Adrenal gland (tissue), 9 donors: ENCODE measurements at regions not wholly inside any gene's neighbourhood (a gene's known extent, or its start where the extent isn't known, plus 50 kb on each side); places are given as distances from the start of the nearest gene placed in this dataset.

ENCODE experiments used
- DNase-seq, 7 donors: peaks; one replicate each; pipeline ENCODE4 v3.0.0-alpha.2; 2019 to 2020
- H3K27ac ChIP-seq, 5 donors: fragments of 200-600 bp; sonication (generic) in 4 of 5; 1 replicate in 3 of 5; 2 replicates in 2 of 5; pipeline versions ENCODE4 v1.5.1 to v1.8.0; 2016 to 2020; ENCODE audit warnings: mild to moderate bottlenecking in 1 of 5
- H3K27me3 ChIP-seq: fragments of 200-600 bp; 2 replicates; pipeline ENCODE4 v1.8.0; 2021
- H3K36me3 ChIP-seq, 2 donors: fragments of 200-600 bp; replicated peaks in 1 of 2; 1 replicate in 1 of 2; 2 replicates in 1 of 2; pipeline versions ENCODE4 v1.5.1 to v1.8.0; 2018 to 2022
- H3K4me1 ChIP-seq, 2 donors: fragments of 200-600 bp; replicated peaks in 1 of 2; 1 replicate in 1 of 2; 2 replicates in 1 of 2; pipeline versions ENCODE4 v1.5.1 to v1.8.0; 2018 to 2021
- H3K4me3 ChIP-seq, 4 donors: fragments of 200-600 bp; sonication (generic) in 3 of 4; one replicate each; pipeline ENCODE4 v1.5.1; 2016 to 2018
- H3K9me3 ChIP-seq, 3 donors: fragments of 200-600 bp; sonication (generic) in 1 of 3; replicated peaks in 1 of 3; 1 replicate in 2 of 3; 2 replicates in 1 of 3; pipeline versions ENCODE4 v1.5.1 to v1.8.0; 2016 to 2021
- CTCF ChIP-seq, 6 experiments: fragments of 450-650 bp in 4 of 6; fragments of 200-600 bp in 2 of 6; sonication (generic) in 1 of 6; IDR thresholded peaks; 1 replicate in 5 of 6; 2 replicates in 1 of 6; pipeline versions ENCODE4 v1.5.1 to v1.8.0; 2016 to 2021; ENCODE audit warnings: antibody characterized with exemption in 6 of 6, mild to moderate bottlenecking in 2 of 6, moderate library complexity in 1 of 6
- POLR2A ChIP-seq, 2 donors: fragments of 450-650 bp; IDR thresholded peaks; one replicate each; pipeline ENCODE4 v1.6.1; 2017; ENCODE audit warnings: antibody characterized with exemption in 2 of 2, mild to moderate bottlenecking in 2 of 2, moderate library complexity in 1 of 2
- WGBS, 4 donors: extraction: QIAGEN DNeasy Blood & Tissue Kit in 2 of 4; methylation state at CpG; one replicate each; pipeline versions ENCODE4 v1.1.5 to v1.1.7; 2013 to 2017; 5-methylcytosine and 5-hydroxymethylcytosine counted together
- intact Hi-C, 2 donors: fragments of 100-400 bp; cut with DNase I; formaldehyde crosslinking; loops; one replicate each; pipeline versions ENCODE4 v1.14.1 to v1.15.0; 2022 to 2023
- donor health status: healthy with polysubstance abuse.
- donor health status: Bipolar disorder and iron deficiency.
- donor health status: DM: yes; HTN: yes; CAD: no.
- donor health status: DM: no; HTN: no; CAD: no.
- donor health status: DM: no; HTN: no; CAD: no.

DNA sequence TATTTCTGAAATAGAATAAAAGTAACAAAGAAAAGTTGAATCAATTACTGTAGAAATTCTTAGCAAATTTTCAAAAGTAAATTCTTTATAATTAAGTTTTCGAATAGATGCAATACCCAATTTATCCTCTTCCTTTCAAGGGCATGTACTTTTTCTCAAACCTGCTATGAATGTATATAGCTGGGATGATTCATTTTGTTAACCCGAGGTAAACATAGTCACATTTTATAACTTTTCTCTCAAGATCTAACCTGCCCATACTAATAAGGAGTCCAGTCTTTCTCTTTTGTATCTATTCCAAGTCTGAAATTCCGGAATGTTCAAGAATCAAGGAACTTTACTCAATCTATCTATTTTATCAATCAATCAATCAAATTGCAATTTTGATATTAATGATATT, 1072.9 kb downstream of the REEP3 start:
- H3K4me1 ChIP-seq: no peaks in the 10 kb centered on the region
- no peak overlapping the region for H3K27ac ChIP-seq
- TF ChIP-seq CTCF (IDR thresholded peaks at IDR 0.05) (no peak), POLR2A (IDR thresholded peaks at IDR 0.05) (no peak)
- no peak for DNase-seq
- H3K27me3 ChIP-seq: no peaks in the 10 kb centered on the region
- 75 to 81% (median 79%) methylated on average over 3 of the region's 3 CpGs for WGBS, 4 donors
- no peaks in the 10 kb centered on the region for H3K36me3 ChIP-seq
- intact Hi-C loops: no loop called here
- no peak overlapping the region for H3K4me3 ChIP-seq
- no peaks in the 10 kb centered on the region for H3K9me3 ChIP-seq

GRCh38 chr10:64598600-64598999, 1077.4 kb downstream of the REEP3 start:
- TF ChIP-seq CTCF (IDR thresholded peaks at IDR 0.05): no peak
- no peak for TF ChIP-seq POLR2A (IDR thresholded peaks at IDR 0.05)
- Histone ChIP-seq H3K9me3 (no peaks in the 10 kb centered on the region), H3K27me3 (no peaks in the 10 kb centered on the region), H3K27ac (no peak overlapping the region), H3K4me1 (no peaks in the 10 kb centered on the region), H3K36me3 (no peaks in the 10 kb centered on the region), H3K4me3 (no peak overlapping the region)
- 71 to 88% (median 79%) methylated on average over 1 of the region's 1 CpG for WGBS, 4 donors
- intact Hi-C loops: no loop called here
- no peak for DNase-seq

- intact Hi-C loops: no loop called here
- Histone ChIP-seq H3K27me3 (no peaks in the 10 kb centered on the region), H3K4me1 (no peaks in the 10 kb centered on the region), H3K9me3 (no peaks in the 10 kb centered on the region), H3K27ac (no peak overlapping the region), H3K4me3 (no peak overlapping the region), H3K36me3 (no peaks in the 10 kb centered on the region)
- TF ChIP-seq POLR2A (IDR thresholded peaks at IDR 0.05) (no peak), CTCF (IDR thresholded peaks at IDR 0.05) (no peak)
- DNase-seq: no peak
- WGBS, 4 donors: 30 to 40% (median 34%) methylated on average over 3 of the region's 3 CpGs
These were observed 1080.1 kb downstream of the REEP3 start for GRCh38 chr10:64601298-64601697.

DNA sequence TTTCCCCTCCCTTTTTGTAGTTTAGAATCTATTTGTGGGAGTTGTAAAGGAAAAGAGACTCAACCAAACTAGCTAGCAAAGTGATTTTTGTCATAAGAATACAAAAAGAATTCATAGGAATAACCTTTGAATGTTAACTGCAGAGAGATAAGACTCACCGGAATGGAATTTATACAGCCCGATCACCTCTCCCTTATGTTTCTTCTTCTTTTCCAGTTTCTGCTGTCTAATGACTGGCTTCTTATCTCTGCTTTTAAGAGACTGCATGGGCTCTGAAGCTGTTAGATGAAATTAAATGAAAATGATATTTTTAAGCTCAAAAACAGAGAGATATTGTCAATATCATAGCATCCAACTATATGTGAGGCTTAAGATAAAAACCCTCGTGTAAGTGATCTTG, 1095.9 kb downstream of the REEP3 start:
- Histone ChIP-seq H3K36me3 (no peaks in the 10 kb centered on the region), H3K27me3 (no peaks in the 10 kb centered on the region), H3K27ac (no peak overlapping the region), H3K9me3 (no peaks in the 10 kb centered on the region), H3K4me1 (no peaks in the 10 kb centered on the region), H3K4me3 (no peak overlapping the region)
- no peak for TF ChIP-seq CTCF (IDR thresholded peaks at IDR 0.05)
- TF ChIP-seq POLR2A (IDR thresholded peaks at IDR 0.05): no peak
- intact Hi-C loops: no loop called here
- 27 to 35% (median 31%) methylated on average over 3 of the region's 3 CpGs for WGBS, 4 donors
- no peak for DNase-seq
